GM23338 (cell line): ENCODE measurements at regions not wholly inside any gene's neighbourhood (a gene's known extent, or its start where the extent isn't known, plus 50 kb on each side); places are given as distances from the start of the nearest gene placed in this dataset.

ENCODE experiments used
- POLR2AphosphoS5 ChIP-seq: IDR thresholded peaks from 2 replicates; pipeline ENCODE4 v1.6.1; 2016; ENCODE audit warnings: antibody characterized with exemption, low read depth
- TF ChIP-seq, protein P1 (sequence below), 2 experiments: fragments of 200-600 bp in 1 of 2; sonication (generic) in 1 of 2; conservative IDR thresholded peaks; 2 replicates each; pipeline versions ENCODE4 v1.5.1 to v1.6.1; 2016 to 2017; ENCODE audit warnings: antibody characterized with exemption in 2 of 2, low read depth in 2 of 2, mild to moderate bottlenecking in 2 of 2, moderate library complexity in 1 of 2

DNA sequence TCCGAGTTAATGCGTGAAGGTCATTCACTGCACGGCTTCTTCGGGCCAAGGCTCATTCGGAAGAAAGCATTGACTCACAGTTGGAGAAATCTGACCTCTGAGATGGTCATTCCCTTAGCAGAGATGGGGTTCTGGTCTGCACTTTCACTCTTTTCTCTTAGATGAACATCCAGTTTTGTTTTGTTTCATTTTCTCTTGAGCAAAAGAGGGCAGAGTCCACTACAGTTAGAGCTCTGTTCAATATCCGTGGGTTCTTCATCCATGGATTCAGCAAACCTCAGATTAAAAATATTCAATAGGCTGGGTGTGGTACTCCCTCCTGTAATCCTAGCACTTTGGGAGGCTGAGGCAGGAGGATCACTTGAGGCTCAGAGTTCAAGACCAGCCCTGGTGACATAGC lies 57.4 kb upstream of the SIPA1L2 start:
- TF ChIP-seq, protein P1, sequence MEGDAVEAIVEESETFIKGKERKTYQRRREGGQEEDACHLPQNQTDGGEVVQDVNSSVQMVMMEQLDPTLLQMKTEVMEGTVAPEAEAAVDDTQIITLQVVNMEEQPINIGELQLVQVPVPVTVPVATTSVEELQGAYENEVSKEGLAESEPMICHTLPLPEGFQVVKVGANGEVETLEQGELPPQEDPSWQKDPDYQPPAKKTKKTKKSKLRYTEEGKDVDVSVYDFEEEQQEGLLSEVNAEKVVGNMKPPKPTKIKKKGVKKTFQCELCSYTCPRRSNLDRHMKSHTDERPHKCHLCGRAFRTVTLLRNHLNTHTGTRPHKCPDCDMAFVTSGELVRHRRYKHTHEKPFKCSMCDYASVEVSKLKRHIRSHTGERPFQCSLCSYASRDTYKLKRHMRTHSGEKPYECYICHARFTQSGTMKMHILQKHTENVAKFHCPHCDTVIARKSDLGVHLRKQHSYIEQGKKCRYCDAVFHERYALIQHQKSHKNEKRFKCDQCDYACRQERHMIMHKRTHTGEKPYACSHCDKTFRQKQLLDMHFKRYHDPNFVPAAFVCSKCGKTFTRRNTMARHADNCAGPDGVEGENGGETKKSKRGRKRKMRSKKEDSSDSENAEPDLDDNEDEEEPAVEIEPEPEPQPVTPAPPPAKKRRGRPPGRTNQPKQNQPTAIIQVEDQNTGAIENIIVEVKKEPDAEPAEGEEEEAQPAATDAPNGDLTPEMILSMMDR (conservative IDR thresholded peaks at IDR 0.05; ENCODE audit: low read depth in 2 of 2), result no peak
- TF ChIP-seq POLR2AphosphoS5, result no peak
